GM19035 (cell line): ENCODE measurements at regions not wholly inside any gene's neighbourhood (a gene's known extent, or its start where the extent isn't known, plus 50 kb on each side); places are given as distances from the start of the nearest gene placed in this dataset.

ENCODE experiments used
- ATAC-seq: cut with Tn5 transposase; IDR thresholded peaks from one replicate; pipeline ENCODE4 v1.9.1; 2021; ENCODE audit not compliant: unreplicated experiment

DNA sequence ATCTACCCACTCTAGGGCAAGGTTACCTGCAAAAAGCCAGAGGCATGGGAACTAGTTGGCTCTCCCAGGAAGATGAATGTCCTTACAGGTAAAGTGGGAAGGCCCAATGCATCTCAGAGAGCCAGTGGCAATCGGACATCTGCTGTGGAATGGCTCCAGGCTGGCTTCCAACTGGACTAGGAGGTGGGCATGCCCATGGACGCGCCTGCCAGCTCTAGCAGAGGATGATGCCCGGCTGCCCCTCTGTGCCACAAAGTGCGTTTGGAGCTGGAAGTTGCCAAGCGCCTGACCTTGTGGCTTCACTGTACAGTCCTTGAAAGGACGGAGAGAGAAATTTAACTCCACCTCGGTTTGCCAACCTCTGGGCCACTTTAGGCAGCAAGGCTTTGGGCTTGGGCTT is 84.4 kb downstream of the NR2F2 start:
- no peak for ATAC-seq

DNA sequence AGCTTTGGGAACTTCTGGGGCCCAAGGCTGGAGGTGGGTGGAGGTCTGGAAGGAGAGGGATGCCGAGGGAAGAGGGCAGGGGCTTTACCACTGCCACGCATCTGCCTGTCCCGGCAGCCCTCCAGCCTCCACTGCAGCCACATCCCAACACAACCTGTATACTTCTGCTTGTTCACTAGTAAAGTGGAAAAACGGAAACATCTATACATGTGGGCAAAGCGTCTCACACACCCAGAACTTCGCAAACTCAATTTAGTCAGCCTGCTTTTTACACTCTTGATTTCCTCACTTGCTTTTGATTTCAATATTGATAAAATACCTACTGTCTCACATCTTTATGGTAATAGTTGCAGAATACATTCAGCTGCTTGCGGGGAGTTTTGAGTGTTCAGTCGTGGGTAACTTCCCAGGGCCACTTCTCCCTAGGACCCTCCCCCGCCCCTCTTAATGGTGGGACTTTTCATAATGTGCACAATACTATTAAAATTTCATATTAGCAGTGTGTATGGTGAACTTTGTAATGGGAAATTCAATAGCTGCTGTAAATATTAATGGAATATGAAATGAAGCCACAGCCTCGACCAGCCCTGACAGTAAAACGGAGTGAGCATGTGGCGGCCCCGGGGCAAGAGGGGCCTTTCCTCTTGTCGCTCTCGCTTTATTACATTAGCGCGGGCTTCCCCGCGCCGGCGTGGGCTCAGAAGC is 85.2 kb downstream of the NR2F2 start:
- ATAC-seq, result no peak

DNA sequence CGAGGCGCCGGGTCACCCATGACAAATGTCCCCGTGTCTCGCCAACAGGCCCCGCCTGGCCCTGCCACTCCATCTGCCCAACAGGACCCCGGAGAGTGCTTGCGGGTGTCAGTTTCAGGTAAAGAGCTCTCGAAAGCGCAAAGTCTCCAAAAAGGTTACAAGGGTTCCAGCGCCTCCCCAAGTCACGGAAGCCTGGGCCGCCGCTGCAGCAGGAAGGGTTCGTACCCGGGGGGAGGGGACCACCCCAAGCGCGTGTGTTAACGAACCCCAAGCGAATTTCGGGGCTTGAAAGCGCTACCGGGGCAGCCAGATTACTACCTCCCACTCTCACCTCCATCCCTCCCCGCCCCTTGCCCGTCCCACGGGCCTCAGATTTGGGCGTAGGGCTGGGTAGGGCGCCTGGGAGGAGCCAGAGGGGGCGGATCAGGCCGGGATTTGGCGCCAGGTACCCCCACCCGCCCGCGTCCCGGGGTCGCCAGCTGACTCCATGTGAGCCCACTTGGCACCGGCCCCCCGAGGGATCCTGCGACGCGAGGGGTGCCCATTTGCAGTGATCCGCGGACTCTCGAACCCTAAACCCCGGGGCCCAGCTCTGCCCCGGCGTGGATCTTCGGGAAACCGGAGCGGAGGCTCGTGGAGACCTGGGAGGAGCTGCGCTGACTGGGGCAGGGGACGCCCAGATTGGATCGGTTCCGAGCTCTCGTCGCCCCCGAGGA is 85.9 kb downstream of the NR2F2 start:
- no peak for ATAC-seq

DNA sequence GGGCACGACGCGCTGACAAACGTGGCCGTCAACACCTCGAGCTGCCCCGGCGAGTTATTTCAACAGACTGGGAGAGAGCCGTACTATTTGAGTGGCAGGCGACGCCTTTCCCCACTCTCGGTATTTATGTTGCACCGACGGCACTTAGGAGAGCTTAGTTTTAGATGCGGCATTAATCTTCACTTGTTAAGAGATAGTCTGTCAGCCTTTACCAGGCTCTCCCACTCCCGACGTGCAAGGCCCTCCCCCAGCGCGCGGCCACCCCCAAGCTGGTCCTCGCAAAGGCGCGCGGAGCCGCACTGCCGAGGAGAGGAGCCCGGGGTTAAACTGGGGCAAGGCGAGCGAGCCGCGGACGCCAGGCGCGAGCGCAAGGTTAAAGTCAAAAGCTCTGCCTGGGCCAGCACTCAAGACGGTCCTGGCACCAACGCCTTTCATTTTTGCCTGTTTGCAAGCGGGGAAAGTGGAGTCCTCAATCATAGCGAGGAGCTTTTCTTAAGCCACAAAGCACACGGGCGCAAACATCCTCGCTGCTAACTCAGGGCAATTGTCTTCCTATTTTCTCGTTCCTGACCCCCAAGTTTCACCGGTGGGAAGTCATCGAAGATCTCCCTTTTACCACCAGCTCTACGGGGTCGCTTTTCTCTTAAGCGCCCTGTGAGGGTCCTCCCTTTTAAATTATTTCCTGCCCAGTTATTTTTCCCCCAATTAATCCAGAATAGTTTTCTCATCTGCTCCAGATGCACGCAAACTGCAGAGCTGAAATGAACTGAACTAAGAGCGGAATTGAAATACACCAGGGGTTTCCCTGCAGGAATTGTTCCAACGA is 86.6 kb downstream of the NR2F2 start:
- ATAC-seq, result no peak

DNA sequence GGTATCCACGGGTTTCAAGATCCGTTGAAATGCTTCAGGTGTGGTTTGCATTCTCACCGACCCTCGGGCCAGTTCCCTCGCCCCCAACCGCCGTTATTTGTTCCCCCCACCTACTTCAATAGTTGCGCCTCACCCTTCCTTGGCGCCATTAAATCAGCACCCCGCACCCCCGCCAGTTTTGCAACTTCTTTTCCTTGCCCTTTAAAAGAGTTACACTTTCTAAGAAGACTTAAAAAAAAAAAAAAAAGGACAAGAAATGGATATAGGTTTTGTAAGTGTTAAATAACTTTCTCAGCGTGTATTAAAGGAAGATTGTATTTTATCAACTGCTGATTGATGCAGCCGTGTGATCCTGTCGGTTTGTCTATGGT is 87.2 kb downstream of the NR2F2 start:
- ATAC-seq, result no peak

DNA sequence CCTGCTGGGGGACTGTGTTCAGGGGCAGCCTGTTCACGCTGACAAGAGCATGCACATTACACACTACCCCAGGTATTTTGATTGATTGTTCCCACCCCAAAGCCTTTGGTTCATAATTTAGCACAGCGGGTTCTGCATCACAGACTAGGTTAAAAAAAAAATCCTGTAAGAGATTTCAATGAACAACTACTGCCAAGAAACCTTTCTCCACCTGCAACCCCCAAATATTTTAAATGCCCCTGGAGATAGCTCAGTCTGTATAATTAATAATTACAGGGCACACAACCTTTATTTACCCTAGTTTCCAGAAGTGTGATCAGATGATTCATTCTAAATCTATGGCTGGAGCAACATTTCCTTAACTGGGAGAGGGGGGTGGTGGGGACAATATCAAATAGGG is 87.6 kb downstream of the NR2F2 start:
- no peak for ATAC-seq

DNA sequence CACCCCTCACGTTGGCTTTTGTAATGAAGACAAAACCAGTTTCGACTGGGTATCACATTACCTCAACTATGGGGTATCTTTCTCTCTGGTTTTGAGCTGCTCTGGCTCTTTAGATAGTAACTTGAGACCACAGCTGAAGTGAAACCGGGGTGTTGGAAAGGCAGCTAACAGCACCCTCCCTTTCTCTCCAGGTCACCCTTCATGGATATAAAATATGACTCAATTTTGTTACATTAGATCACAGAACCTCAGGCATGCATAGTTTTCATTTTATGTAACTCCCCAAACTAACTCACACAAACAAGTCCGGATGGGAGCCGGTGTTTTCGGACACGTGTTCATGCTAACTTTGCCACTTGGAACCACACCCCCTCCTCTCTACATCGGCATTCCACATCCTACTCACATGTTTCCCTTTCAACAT is 90.7 kb downstream of the NR2F2 start:
- no peak for ATAC-seq

DNA sequence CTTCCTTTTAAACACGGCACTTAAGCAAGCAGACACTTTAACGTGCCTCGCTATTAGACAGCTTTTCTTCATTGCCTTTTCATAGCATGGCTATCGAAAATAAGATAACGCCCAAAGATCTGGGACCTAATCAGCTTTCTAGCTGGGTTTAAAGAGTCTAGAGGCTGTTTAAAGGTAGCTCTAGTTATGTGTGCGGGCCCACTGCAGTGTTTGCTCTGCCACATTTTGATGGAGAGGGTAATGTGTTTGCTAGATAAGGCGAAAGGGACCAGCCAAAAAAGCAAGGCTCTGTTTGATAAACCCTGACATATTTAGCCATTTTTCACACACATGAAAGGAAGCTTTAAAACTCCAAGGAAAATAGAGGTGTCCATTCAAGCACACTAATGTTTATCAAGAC is 91.6 kb downstream of the NR2F2 start:
- ATAC-seq, result no peak

DNA sequence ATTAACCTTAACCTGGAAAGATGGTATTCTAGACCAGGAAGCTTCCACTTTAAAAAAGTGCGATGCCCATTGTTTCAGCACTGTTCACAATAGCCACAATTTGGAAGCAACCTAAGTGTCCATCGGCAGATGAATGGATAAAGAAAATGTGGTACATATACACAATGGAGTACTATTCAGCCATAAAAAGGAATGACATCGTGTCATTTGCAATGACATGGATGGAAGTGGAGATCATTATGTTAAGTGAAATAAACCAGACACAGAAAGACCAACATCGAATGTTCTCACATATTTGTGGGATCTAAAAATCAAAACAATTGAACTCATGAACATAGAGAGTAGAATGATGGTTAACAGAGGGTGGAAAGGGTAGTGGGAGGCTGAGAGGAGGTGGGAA is 94.2 kb downstream of the NR2F2 start:
- ATAC-seq, result no peak

DNA sequence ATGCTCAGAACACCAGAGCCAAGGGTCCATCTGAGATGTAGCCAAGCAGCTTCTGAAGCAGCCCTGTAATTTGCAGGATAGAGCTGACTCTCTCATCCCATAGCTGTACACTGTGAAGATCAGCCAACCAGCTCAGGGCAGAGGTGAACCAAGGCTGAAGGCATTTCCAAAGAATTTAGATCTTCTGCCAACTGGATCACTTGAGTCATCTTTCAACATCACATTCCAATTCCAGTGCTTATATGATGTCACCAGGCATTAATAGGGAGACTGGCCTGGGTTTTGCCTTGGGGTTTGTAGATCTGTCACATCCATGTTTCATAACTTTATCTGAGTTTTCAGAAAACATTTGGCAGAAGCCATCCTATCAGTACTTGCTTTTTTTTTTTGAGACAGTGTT is 98.2 kb downstream of the NR2F2 start:
- no peak for ATAC-seq

DNA sequence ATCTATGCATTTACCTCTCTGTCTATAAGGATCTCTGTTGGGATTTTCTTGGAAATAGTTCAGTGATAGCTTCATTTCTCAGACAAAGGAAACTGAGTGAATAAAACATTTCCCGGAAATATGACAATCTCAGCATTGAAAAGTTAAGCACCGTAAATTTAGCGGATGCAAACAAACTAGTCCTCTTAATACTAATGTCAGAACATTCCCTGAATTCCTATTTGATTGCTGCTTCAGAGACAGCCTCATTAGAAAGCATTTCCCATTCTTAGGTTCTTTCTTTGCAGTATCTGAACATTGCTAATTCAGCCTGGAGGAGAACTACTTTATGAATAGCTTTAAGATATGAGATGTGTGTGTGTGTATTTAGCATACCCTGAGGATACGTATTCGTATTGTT is 101.3 kb downstream of the NR2F2 start:
- ATAC-seq, result no peak

DNA sequence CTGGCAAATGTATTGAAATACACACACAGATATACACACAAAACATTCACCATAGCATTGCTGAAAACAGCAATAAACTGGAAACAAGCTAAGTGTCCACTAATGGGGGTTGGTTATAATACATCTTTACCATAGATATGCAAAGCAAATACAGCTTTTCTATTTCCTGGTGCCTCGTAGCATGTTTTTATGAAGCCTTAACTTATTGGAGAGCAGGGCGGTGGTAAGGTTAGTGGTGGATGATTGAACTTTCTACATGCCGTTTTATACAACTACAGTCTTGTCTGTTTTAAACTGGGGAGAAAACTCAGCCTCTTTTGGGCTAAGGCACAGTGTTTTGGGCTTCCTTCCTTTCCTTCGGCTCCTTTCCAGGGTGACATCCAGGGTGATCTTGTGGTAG is 104.5 kb downstream of the NR2F2 start:
- ATAC-seq, result no peak

DNA sequence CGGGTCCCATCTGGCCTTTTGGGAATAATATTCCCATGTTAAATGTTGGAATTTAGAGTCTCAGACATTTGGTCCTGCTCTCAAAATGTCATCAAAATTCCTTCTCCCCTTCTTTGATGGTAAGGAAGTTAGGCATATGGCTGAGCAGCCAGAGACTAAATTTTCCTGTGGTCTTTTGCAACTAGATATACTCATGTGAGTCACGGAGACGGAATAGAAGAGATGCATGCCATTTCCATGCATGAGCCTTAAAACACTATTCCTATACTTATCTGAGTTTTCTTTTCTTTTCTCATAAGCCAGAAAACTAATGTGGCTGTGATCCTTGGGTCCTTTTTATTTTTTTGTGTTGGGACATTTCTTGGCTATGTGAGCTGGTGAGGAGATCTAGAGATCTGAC is 105.3 kb downstream of the NR2F2 start:
- ATAC-seq, result no peak

DNA sequence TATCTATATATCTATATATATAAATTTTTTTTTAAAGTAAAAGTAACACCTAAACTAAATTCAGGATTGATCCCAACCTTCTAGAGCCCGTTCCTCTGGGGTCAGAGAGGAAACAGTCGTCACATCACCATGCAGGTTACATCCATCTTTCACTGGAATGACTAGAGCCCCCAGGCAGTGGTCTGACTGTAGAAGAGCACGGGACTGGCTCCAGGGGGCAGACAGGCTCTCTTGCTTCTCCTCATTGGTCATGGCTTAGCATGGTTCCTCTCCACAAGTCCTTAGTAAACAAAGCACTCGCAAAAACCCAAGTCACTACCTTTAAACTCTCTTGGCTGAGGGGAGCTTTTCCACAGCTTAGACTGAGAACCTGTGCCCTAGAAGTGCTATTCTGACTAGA is 110.5 kb downstream of the NR2F2 start:
- no peak for ATAC-seq

DNA sequence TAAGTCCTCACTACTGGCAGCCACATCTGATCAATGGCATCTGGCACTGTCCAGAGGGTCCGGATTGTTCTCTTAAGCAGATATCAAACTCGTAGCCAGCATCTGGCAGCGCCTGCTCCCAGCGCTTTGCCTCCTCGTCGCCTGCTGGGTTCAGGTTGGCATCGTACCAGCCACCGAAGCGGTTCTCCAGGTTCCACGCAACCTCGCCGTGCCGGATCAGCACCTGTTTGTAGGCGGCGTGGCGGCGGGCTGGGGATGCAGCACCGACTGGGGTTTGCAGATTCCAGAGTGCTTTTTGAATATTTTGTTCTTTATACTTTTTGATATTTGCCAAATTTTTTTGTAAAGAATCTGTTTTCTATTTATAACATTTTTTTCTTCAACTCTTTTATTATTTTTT is 111.6 kb downstream of the NR2F2 start:
- ATAC-seq, result no peak

DNA sequence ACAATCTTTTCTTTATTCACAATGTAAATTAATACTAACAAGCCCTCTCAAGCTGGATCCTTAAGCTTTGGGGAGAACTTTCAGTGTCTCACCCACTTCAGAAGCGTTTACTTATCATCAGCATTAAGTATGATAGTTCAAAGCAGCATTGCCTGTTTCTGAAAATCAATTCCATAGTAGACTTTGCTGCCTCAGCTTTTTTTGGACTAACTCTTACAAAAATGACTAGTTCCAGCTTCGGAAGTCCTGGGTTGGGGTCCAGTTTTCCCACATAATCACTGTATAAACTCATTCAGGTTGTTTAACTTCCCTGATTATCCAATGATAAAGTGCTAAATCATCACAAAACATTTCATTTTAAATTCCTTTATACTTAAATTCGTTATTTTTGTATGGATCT is 114.4 kb downstream of the NR2F2 start:
- ATAC-seq, result no peak

DNA sequence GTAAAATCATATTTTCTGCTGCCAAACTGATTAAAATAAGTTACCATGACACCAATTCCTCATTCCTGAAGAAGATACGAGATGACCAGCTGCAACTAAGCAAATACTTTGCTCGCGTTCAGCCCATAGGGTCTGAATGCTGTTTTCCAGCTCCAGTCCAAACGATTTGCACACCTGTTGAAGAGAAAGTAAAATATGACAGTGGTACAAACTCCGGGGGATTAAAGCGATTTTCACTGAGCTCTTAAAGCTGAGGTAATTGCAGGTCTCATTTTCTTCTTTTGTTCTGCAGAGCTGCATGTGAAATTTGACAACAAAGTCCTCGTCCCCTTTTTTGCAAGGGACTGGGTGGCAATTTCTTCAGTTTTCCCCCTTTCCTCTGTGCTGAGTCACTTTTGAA is 118.4 kb downstream of the NR2F2 start:
- ATAC-seq, result no peak

DNA sequence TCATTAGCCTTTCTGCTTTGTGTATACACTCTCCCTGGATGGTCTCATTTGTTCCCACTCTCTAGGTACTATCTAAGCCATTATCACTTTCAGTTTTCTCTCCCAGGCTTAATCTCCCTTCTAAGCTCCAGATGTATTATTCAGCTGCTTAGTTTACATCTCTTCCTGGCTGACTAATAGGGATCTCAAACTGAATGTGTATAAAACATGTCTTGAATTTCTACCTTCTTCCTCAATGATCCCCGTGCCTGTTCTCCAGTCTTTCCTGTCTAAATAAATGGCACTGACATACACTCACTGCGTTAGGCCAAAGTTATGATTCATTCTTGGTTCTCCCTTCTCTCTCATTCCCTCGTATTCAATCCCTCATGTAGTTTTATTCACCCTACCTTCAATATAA is 127.3 kb downstream of the NR2F2 start:
- no peak for ATAC-seq

DNA sequence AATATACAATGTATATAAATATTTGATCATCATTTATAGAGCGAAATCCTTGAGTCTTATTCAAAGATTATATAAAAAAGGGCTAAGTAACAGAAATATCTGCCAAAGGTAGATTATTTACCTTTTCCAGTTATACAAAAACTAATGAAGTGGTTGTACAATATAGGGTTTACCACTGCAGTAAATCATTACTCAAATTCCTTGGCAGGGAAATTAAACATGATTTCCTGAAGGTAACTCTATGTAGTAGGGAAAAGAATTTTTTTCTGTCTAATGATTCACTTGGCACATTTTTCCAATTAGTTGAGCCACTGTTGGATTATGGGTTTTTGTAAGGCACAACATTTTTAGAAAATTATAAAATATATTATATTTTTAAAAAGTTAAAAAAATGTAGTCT is 129.6 kb downstream of the NR2F2 start:
- no peak for ATAC-seq

DNA sequence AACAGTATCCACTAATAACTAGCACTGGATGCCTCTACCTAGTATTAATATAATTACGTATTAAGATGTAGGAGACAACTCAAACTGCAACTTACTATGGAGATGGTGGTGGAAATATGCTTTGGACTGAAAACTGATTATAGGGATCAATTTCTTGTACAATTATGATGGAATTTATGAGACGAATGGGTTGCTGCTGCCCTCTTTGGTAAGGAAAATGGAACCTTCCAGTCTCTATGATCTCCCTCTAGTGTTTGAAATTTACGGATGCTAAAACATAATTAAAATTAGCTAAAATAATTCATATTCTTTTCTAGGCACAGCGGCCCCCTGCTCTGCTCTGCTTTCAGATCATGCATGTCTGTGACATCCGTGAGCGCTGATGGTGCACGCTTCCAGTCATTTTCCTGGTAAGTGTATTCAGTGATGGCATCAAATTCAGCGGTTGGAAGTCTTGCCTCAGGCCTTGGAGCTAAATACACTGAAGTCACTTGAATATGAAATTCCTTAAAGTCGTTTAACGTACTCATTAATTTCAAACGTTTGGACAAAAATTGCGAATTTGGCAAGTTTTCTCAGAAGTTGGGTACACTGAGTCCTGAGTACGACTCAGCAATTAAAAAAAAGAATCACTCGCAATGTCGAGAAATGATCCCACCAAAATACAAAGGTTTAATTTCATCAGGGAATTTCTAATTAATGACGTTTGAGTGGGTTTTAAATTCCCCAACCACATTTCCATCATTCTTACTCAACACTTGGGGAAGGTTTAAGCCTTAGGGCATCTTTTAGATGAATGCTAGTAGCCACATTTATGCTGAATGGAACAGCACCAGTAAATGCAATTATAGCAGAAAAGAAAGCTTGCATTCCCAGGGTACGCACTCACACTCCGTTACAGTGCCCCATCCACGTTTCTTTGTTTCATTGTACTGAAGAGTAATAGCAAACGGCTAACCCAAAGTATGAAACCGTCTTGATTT is 132.6 kb downstream of the NR2F2 start:
- no peak for ATAC-seq

DNA sequence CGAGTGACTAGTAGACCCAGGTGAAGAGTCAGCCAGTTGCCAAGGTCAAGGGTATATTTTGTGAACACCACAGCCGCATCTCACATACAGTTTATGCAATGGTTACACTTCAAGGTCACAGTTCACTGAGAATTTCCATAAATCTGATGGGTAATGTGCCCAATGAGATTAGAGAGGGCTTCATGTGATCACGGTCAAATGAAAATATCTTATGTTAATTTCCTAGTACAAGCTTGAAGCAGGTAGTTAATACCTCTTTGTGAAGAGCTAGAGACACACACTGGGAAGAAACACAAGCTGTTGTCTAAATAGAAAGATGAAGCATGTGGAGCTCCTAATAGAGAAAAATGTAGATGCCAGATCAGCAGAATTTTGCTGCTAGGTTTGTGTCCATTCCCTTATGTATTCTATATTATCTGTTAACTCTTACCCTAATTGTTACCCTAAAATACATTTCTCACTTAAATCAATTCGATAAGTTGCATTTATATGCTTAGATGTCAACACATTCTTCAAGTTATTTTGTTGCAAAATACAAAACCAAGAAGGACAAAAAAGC is 136.0 kb downstream of the NR2F2 start:
- no peak for ATAC-seq
